DND-41 (cell line): ENCODE measurements at regions not wholly inside any gene's neighbourhood (a gene's known extent, or its start where the extent isn't known, plus 50 kb on each side); places are given as distances from the start of the nearest gene placed in this dataset.

Experiments
- ATAC-seq: fragments of 200-7000 bp; cut with Tn5 transposase; 3 replicates; pipeline ENCODE4 v1.9.1; 2021; ENCODE audit warnings: low read depth; ENCODE audit not compliant: insufficient read depth
- DNase-seq: peaks from one replicate; pipeline ENCODE4 v3.0.0-alpha.2; 2020
- H2AFZ ChIP-seq: 2 replicates; pipeline ENCODE4 v1.6.0; 2012; ENCODE audit warnings: low read depth, low read length
- H3K27ac ChIP-seq: 2 replicates; pipeline ENCODE4 v1.5.1; 2012; ENCODE audit warnings: low read length, inconsistent platforms
- H3K27me3 ChIP-seq: fragments of 200-600 bp; sonication (generic); 2 replicates; pipeline ENCODE4 v1.6.0; 2012; ENCODE audit warnings: low read length, mild to moderate bottlenecking, inconsistent platforms; ENCODE audit not compliant: insufficient read depth, poor library complexity
- H3K36me3 ChIP-seq: 2 replicates; pipeline ENCODE4 v1.5.1; 2012; ENCODE audit warnings: low read length, inconsistent platforms; ENCODE audit not compliant: insufficient read depth
- H3K4me1 ChIP-seq: 2 replicates; pipeline ENCODE4 v1.5.1; 2012; ENCODE audit warnings: mild to moderate bottlenecking, low read length; ENCODE audit not compliant: insufficient read depth
- H3K4me2 ChIP-seq: 2 replicates; pipeline ENCODE4 v1.6.0; 2012; ENCODE audit warnings: mild to moderate bottlenecking, moderate library complexity, low read length, inconsistent platforms; ENCODE audit not compliant: insufficient read depth
- H3K4me3 ChIP-seq, 2 experiments: fragments of 200-600 bp in 1 of 2; shearing (Covaris generic) in 1 of 2; 2 replicates each; pipeline ENCODE4 v1.5.1; 2012 to 2016; ENCODE audit warnings: inconsistent platforms in 2 of 2, low read length in 2 of 2, mild to moderate bottlenecking in 2 of 2, low read depth in 1 of 2, moderate library complexity in 1 of 2
- H3K79me2 ChIP-seq: 2 replicates; pipeline ENCODE4 v1.6.0; 2012; ENCODE audit warnings: low read length, inconsistent platforms; ENCODE audit not compliant: insufficient read depth
- H3K9ac ChIP-seq: 2 replicates; pipeline ENCODE4 v1.6.0; 2012; ENCODE audit warnings: low read depth, mild to moderate bottlenecking, inconsistent platforms, low read length, moderate library complexity
- H3K9me3 ChIP-seq: 2 replicates; pipeline ENCODE4 v1.5.1; 2012; ENCODE audit warnings: low read length, moderate library complexity, mild to moderate bottlenecking, inconsistent platforms; ENCODE audit not compliant: insufficient read depth, severe bottlenecking
- H4K20me1 ChIP-seq: 2 replicates; pipeline ENCODE4 v1.6.0; 2012; ENCODE audit warnings: low read length; ENCODE audit not compliant: insufficient read depth
- CTCF ChIP-seq: IDR thresholded peaks from 2 replicates; pipeline ENCODE4 v1.5.1; 2012; ENCODE audit warnings: borderline replicate concordance, low read length, moderate library complexity, mild to moderate bottlenecking; ENCODE audit not compliant: poor library complexity, severe bottlenecking; ENCODE audit errors: extremely low read depth
- EZH2 ChIP-seq: IDR thresholded peaks from 3 replicates; pipeline ENCODE4 v1.6.1; 2012; ENCODE audit warnings: borderline replicate concordance, low read depth, mild to moderate bottlenecking, moderate library complexity, low read length, inconsistent platforms; ENCODE audit not compliant: severe bottlenecking

- Histone ChIP-seq H3K27ac (no peak overlapping the region), H2AFZ (no peak overlapping the region), H3K27me3 (no peaks in the 10 kb centered on the region), H3K36me3 (no peaks in the 10 kb centered on the region), H3K4me1 (no peaks in the 10 kb centered on the region), H4K20me1 (no peaks in the 10 kb centered on the region), H3K4me2 (no peak overlapping the region), H3K79me2 (no peaks in the 10 kb centered on the region), H3K9me3 (no peaks in the 10 kb centered on the region), H3K9ac (no peak overlapping the region), H3K4me3 (no peak overlapping the region)
- TF ChIP-seq EZH2, result no peak
- TF ChIP-seq CTCF, result no peak
- no peak for ATAC-seq
- DNase-seq, result no peak
Observed at GRCh38 chr7:52842202-52842900, 193.1 kb upstream of the POM121L12 start.

DNA sequence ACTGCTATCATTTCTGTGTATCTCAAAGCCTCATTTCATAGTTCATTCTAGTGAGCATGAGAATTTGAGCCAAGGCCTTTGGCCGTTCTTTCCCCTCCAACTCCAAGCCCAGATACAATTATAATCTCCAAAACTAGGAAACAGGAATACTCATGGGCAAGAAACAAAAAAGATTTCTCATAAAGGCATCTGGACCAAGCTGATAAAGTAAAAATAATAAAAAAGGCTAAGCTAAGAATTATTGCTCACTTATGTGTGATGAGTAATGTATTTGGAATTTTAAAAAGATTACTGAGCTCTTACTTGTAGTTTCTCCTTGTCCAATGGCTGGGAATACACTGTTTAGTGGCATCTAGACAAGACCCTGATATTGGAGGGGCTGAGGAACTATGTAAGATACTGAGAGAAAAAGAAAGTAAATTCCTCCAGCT is 196.4 kb upstream of the POM121L12 start:
- Histone ChIP-seq H3K79me2 (no peaks in the 10 kb centered on the region), H3K4me3 (no peak overlapping the region), H4K20me1 (no peaks in the 10 kb centered on the region), H2AFZ (no peak overlapping the region), H3K27ac (no peak overlapping the region), H3K27me3 (no peaks in the 10 kb centered on the region), H3K4me2 (no peak overlapping the region), H3K9me3 (no peaks in the 10 kb centered on the region), H3K9ac (no peak overlapping the region), H3K4me1 (no peaks in the 10 kb centered on the region), H3K36me3 (no peaks in the 10 kb centered on the region)
- TF ChIP-seq EZH2 (no peak), CTCF (no peak)
- no peak for DNase-seq
- no peak for ATAC-seq

- H3K27ac ChIP-seq, result no peak overlapping the region
- no peaks in the 10 kb centered on the region for H3K27me3 ChIP-seq
- H4K20me1 ChIP-seq, result no peaks in the 10 kb centered on the region
- H2AFZ ChIP-seq, result no peak overlapping the region
- H3K36me3 ChIP-seq, result no peaks in the 10 kb centered on the region
- no peaks in the 10 kb centered on the region for H3K4me1 ChIP-seq
- H3K4me3 ChIP-seq, result no peak overlapping the region
- DNase-seq, result no peak
- no peaks in the 10 kb centered on the region for H3K79me2 ChIP-seq
- H3K9ac ChIP-seq, result no peak overlapping the region
- no peak overlapping the region for H3K4me2 ChIP-seq
- H3K9me3 ChIP-seq, result no peaks in the 10 kb centered on the region
- ATAC-seq, result no peak
- TF ChIP-seq CTCF (no peak), EZH2 (no peak)
Observed at GRCh38 chr7:52831321-52831720, 204.1 kb upstream of the POM121L12 start.
